Naive thymus-derived CD4-positive, alpha-beta T cell (primary cell): ENCODE measurements at regions not wholly inside any gene's neighbourhood (a gene's known extent, or its start where the extent isn't known, plus 50 kb on each side); places are given as distances from the start of the nearest gene placed in this dataset.

ENCODE experiments used
- ATAC-seq: fragments of 150-1000 bp; cut with Tn5 transposase; 2 replicates; pipeline ENCODE4 v1.10.0; 2021; ENCODE audit warnings: mild to moderate bottlenecking, moderate library complexity
- CTCF ChIA-PET: fragments of 350-600 bp; sonication (Branson Sonifier 250); formaldehyde crosslinking; loops from one replicate; lab custom pipeline; 2021; ENCODE audit warnings: antibody characterized with exemption; lab: Charles Lee
- POLR2A ChIA-PET: fragments of 350-600 bp; sonication (Branson Sonifier 250); formaldehyde crosslinking; loops from one replicate; lab custom pipeline; 2021; ENCODE audit warnings: antibody characterized with exemption, inconsistent platforms; lab: Charles Lee
- DNase-seq, 9 donors: peaks; one replicate each; pipeline versions ENCODE4 v3.0.0 to v3.0.0-alpha.2; 2020 to 2022; ENCODE audit warnings: mixed read lengths in 1 of 9
- H3K27ac ChIP-seq: one replicate; pipeline ENCODE4 v1.7.0; 2013; ENCODE audit warnings: mild to moderate bottlenecking, low read depth, low read length, moderate library complexity
- H3K27me3 ChIP-seq, 2 donors: one replicate each; pipeline ENCODE4 v1.7.0; 2013; ENCODE audit warnings: low read length in 2 of 2, mild to moderate bottlenecking in 2 of 2, moderate library complexity in 2 of 2; ENCODE audit not compliant: control insufficient read depth in 2 of 2, insufficient read depth in 2 of 2
- H3K36me3 ChIP-seq, 3 experiments: 1 replicate in 2 of 3; 2 replicates in 1 of 3; pipeline ENCODE4 v1.7.0; 2013; ENCODE audit warnings: low read length in 3 of 3, mild to moderate bottlenecking in 3 of 3, moderate library complexity in 1 of 3; ENCODE audit not compliant: insufficient read depth in 3 of 3, control insufficient read depth in 2 of 3
- H3K4me1 ChIP-seq, 2 donors: one replicate each; pipeline ENCODE4 v1.7.0; 2013; ENCODE audit warnings: low read length in 2 of 2, mild to moderate bottlenecking in 2 of 2, moderate library complexity in 1 of 2; ENCODE audit not compliant: control insufficient read depth in 2 of 2, insufficient read depth in 2 of 2
- H3K4me3 ChIP-seq: 2 replicates; pipeline ENCODE4 v1.7.0; 2013; ENCODE audit warnings: mild to moderate bottlenecking, low read length
- H3K9me3 ChIP-seq, 3 experiments: 1 replicate in 2 of 3; 2 replicates in 1 of 3; pipeline ENCODE4 v1.7.0; 2013; ENCODE audit warnings: low read length in 3 of 3; ENCODE audit not compliant: control insufficient read depth in 2 of 3
- H3K27ac Mint-ChIP-seq, 9 donors: one replicate each; pipeline ENCODE4 v1.8.0; 2020 to 2022; ENCODE audit warnings: mixed read lengths in 9 of 9, mild to moderate bottlenecking in 8 of 9, moderate library complexity in 5 of 9, inconsistent platforms in 2 of 9
- H3K27me3 Mint-ChIP-seq, 5 donors: one replicate each; pipeline ENCODE4 v1.8.0; 2021 to 2022; ENCODE audit warnings: mixed read lengths in 5 of 5, mild to moderate bottlenecking in 1 of 5
- H3K36me3 Mint-ChIP-seq, 5 donors: one replicate each; pipeline ENCODE4 v1.8.0; 2020 to 2022; ENCODE audit warnings: mixed read lengths in 5 of 5, mild to moderate bottlenecking in 3 of 5, inconsistent platforms in 1 of 5
- H3K4me1 Mint-ChIP-seq, 7 donors: one replicate each; pipeline ENCODE4 v1.8.0; 2020 to 2022; ENCODE audit warnings: mixed read lengths in 7 of 7, mild to moderate bottlenecking in 3 of 7, inconsistent platforms in 1 of 7
- H3K4me3 Mint-ChIP-seq, 10 donors: one replicate each; pipeline ENCODE4 v1.8.0; 2020 to 2022; ENCODE audit warnings: mild to moderate bottlenecking in 10 of 10, mixed read lengths in 10 of 10, moderate library complexity in 6 of 10, inconsistent platforms in 2 of 10
- H3K9me3 Mint-ChIP-seq, 11 donors: one replicate each; pipeline ENCODE4 v1.8.0; 2020 to 2022; ENCODE audit warnings: mixed read lengths in 11 of 11, mild to moderate bottlenecking in 4 of 11, inconsistent platforms in 1 of 11, moderate library complexity in 1 of 11
- intact Hi-C, 2 donors: fragments of 100-400 bp; cut with micrococcal nuclease; formaldehyde crosslinking; loops; one replicate each; pipeline ENCODE4 v1.15.1; 2023

- no peak for ATAC-seq
- Histone ChIP-seq H3K9me3 (no peaks in the 10 kb centered on the region), H3K27ac (no peak overlapping the region), H3K4me1 (no peaks in the 10 kb centered on the region), H3K4me3 (no peak overlapping the region), H3K27me3 (no peaks in the 10 kb centered on the region), H3K36me3 (no peaks in the 10 kb centered on the region)
- Mint-ChIP-seq H3K27me3 (peaks cover 0 to 18% (median 4%) of the 10 kb centered on the region in 5 donors), H3K36me3 (peaks cover 0 to 4% (median 0%) of the 10 kb centered on the region in 5 donors), H3K4me1 (no peaks in the 10 kb centered on the region), H3K9me3 (peaks cover 0 to 3% (median 0%) of the 10 kb centered on the region in 11 donors), H3K27ac (no peak overlapping the region), H3K4me3 (no peak overlapping the region)
- DNase-seq = no peak
- intact Hi-C loops = no loop called here
- CTCF ChIA-PET = no interaction called here
- POLR2A ChIA-PET = no interaction called here
Observed at GRCh38 chr1:4970532-4970931, 316.1 kb downstream of the AJAP1 start.

- Histone ChIP-seq H3K27me3 (no peaks in the 10 kb centered on the region), H3K4me3 (no peak overlapping the region), H3K4me1 (no peaks in the 10 kb centered on the region), H3K36me3 (no peaks in the 10 kb centered on the region), H3K9me3 (no peaks in the 10 kb centered on the region), H3K27ac (no peak overlapping the region)
- peaks cover 0 to 3% (median 0%) of the 10 kb centered on the region in 11 donors for H3K9me3 Mint-ChIP-seq
- H3K36me3 Mint-ChIP-seq = peaks cover 0 to 4% (median 0%) of the 10 kb centered on the region in 5 donors
- no peak overlapping the region for H3K27ac Mint-ChIP-seq
- ChIA-PET POLR2A (no interaction called here), CTCF (no interaction called here)
- no peaks in the 10 kb centered on the region for H3K4me1 Mint-ChIP-seq
- no peak overlapping the region for H3K4me3 Mint-ChIP-seq
- peaks cover 0 to 19% (median 4%) of the 10 kb centered on the region in 5 donors for H3K27me3 Mint-ChIP-seq
- ATAC-seq (no peak), DNase-seq (no peak)
- intact Hi-C loops = no loop called here
Observed at GRCh38 chr1:4969556-4970129, 315.2 kb downstream of the AJAP1 start.

GRCh38 chr1:4965346-4966075 lies 311.1 kb downstream of the AJAP1 start:
- intact Hi-C loops = no loop called here
- peaks cover 0 to 3% (median 0%) of the 10 kb centered on the region in 11 donors for H3K9me3 Mint-ChIP-seq
- Histone ChIP-seq H3K27ac (no peak overlapping the region), H3K27me3 (no peaks in the 10 kb centered on the region), H3K4me1 (no peaks in the 10 kb centered on the region), H3K9me3 (no peaks in the 10 kb centered on the region), H3K36me3 (no peaks in the 10 kb centered on the region), H3K4me3 (no peak overlapping the region)
- peaks cover 0 to 29% (median 15%) of the 10 kb centered on the region in 5 donors for H3K27me3 Mint-ChIP-seq
- DNase-seq (no peak), ATAC-seq (no peak)
- CTCF ChIA-PET = no interaction called here
- H3K4me1 Mint-ChIP-seq = peaks cover 0 to 2% (median 0%) of the 10 kb centered on the region in 7 donors
- no peak overlapping the region for H3K4me3 Mint-ChIP-seq
- H3K27ac Mint-ChIP-seq = no peak overlapping the region
- POLR2A ChIA-PET = no interaction called here
- peaks cover 0 to 4% (median 0%) of the 10 kb centered on the region in 5 donors for H3K36me3 Mint-ChIP-seq

GRCh38 chr1:4964634-4965345 lies 310.4 kb downstream of the AJAP1 start:
- ATAC-seq = no peak
- no peak for DNase-seq
- Mint-ChIP-seq H3K36me3 (peaks cover 0 to 4% (median 0%) of the 10 kb centered on the region in 5 donors), H3K4me3 (no peak overlapping the region), H3K27me3 (peaks cover 0 to 29% (median 17%) of the 10 kb centered on the region in 5 donors), H3K4me1 (peaks cover 0 to 2% (median 0%) of the 10 kb centered on the region in 7 donors), H3K27ac (no peak overlapping the region), H3K9me3 (peaks cover 0 to 3% (median 0%) of the 10 kb centered on the region in 11 donors)
- H3K4me1 ChIP-seq = no peaks in the 10 kb centered on the region
- no peaks in the 10 kb centered on the region for H3K27me3 ChIP-seq
- no peak overlapping the region for H3K27ac ChIP-seq
- ChIA-PET CTCF (no interaction called here), POLR2A (no interaction called here)
- no peaks in the 10 kb centered on the region for H3K36me3 ChIP-seq
- intact Hi-C loops = no loop called here
- no peaks in the 10 kb centered on the region for H3K9me3 ChIP-seq
- H3K4me3 ChIP-seq = no peak overlapping the region

GRCh38 chr1:4963251-4963650 lies 308.8 kb downstream of the AJAP1 start:
- Mint-ChIP-seq H3K4me3 (no peak overlapping the region), H3K4me1 (peaks cover 0 to 2% (median 0%) of the 10 kb centered on the region in 7 donors), H3K27ac (no peak overlapping the region), H3K27me3 (peaks cover 0 to 32% (median 17%) of the 10 kb centered on the region in 5 donors), H3K36me3 (peaks cover 0 to 4% (median 0%) of the 10 kb centered on the region in 5 donors), H3K9me3 (no peaks in the 10 kb centered on the region)
- ChIA-PET CTCF (no interaction called here), POLR2A (no interaction called here)
- no peaks in the 10 kb centered on the region for H3K4me1 ChIP-seq
- no peak overlapping the region for H3K4me3 ChIP-seq
- DNase-seq = no peak
- H3K9me3 ChIP-seq = no peaks in the 10 kb centered on the region
- ATAC-seq = no peak
- intact Hi-C loops = no loop called here
- H3K36me3 ChIP-seq = no peaks in the 10 kb centered on the region
- H3K27me3 ChIP-seq = no peaks in the 10 kb centered on the region
- no peak overlapping the region for H3K27ac ChIP-seq

- no peak for ATAC-seq
- Histone ChIP-seq H3K4me1 (no peaks in the 10 kb centered on the region), H3K4me3 (no peak overlapping the region), H3K9me3 (no peaks in the 10 kb centered on the region), H3K27me3 (no peaks in the 10 kb centered on the region), H3K36me3 (no peaks in the 10 kb centered on the region), H3K27ac (no peak overlapping the region)
- no peak for DNase-seq
- H3K27me3 Mint-ChIP-seq = peaks cover 0 to 32% (median 17%) of the 10 kb centered on the region in 5 donors
- no peaks in the 10 kb centered on the region for H3K9me3 Mint-ChIP-seq
- H3K27ac Mint-ChIP-seq = no peak overlapping the region
- no peak overlapping the region for H3K4me3 Mint-ChIP-seq
- ChIA-PET POLR2A (no interaction called here), CTCF (no interaction called here)
- intact Hi-C loops = no loop called here
- peaks cover 0 to 2% (median 0%) of the 10 kb centered on the region in 7 donors for H3K4me1 Mint-ChIP-seq
- H3K36me3 Mint-ChIP-seq = peaks cover 0 to 2% (median 0%) of the 10 kb centered on the region in 5 donors
Observed at GRCh38 chr1:4962836-4963235, 308.4 kb downstream of the AJAP1 start.
